ENCODE measurements at regions not wholly inside any gene's neighbourhood (a gene's known extent, or its start where the extent isn't known, plus 50 kb on each side); places are given as distances from the start of the nearest gene placed in this dataset.

DNA sequence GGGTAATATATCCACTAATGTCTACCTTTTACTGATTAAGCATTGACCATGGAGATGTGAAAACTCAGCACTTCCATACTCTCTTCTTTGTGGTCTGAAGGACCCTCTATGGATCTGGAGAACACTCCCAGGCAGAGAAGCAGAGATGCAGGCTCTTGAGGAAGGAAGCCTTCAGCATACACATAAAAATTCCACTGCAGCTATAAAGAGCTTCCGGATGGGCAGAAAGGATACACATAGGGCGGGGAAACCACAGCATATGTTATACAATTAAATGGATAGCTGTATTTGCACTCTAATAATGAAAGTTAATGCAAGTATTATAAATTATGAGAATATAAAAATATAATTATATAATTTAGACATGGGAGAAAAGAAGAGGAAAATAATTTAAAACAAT, 1258.2 kb upstream of the ALCAM start:
- TF ChIP-seq EZH2 (IDR thresholded peaks at IDR 0.05; ENCODE audit: borderline replicate concordance, low read depth, low read length, severe bottlenecking) (no peak), CTCF (IDR thresholded peaks at IDR 0.05; ENCODE audit: borderline replicate concordance, extremely low read depth, low read length, poor library complexity, severe bottlenecking) (no peak)
